H1 (cell line): ENCODE measurements at regions not wholly inside any gene's neighbourhood (a gene's known extent, or its start where the extent isn't known, plus 50 kb on each side); places are given as distances from the start of the nearest gene placed in this dataset.

Source experiments
- BACH1 ChIP-seq: IDR thresholded peaks from 2 replicates; pipeline ENCODE4 v1.6.1; 2012; ENCODE audit warnings: low read length, improper control_type of control experiment
- KDM4A ChIP-seq: IDR thresholded peaks from one replicate; pipeline ENCODE4 v1.7.1; 2012; ENCODE audit warnings: low read depth, mild to moderate bottlenecking, moderate library complexity, low read length, inconsistent platforms; ENCODE audit not compliant: severe bottlenecking

DNA sequence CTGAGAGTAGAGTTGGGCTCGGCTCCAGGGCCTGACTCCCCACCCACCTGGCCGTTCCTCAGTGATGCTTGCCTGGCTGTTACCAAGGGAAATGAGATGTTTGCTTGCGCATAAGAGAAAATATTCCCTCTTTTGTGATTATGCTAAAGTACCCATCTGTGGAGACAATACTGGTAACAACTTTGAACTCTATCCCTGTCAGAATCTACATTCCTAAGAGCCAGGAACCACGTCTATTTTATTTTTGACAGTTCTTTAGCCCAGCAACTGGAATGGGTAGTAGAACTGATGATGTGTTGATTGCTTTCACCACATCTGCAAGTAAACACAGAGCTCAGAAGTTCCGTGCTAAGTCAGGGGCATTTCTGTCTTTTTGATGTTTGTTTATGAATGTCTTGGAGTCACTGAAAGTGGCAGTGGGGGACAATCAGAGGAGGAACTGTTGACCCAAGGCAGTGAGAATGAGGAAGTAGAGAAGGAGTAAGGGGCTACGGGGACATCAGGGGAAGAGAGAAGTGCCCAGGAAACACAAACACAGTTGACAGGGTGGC is 348.3 kb upstream of the SOX11 start (continued):
- TF ChIP-seq BACH1 (no peak), KDM4A (no peak)
